IMR-90 (cell line): ENCODE measurements at regions not wholly inside any gene's neighbourhood (a gene's known extent, or its start where the extent isn't known, plus 50 kb on each side); places are given as distances from the start of the nearest gene placed in this dataset.
A peak's percentile ranks its signal among the peaks of the same experiment; 100 is the strongest.

Experiments used
- ATAC-seq: fragments of 200-7000 bp; cut with Tn5 transposase; 2 replicates; pipeline ENCODE4 v1.9.1; 2020; ENCODE audit warnings: low read depth, mild to moderate bottlenecking, moderate library complexity
- BruUV-seq: library from RNA; stranded (reverse); fragments of 400-500 nt; replicated peaks from 2 replicates; lab custom pipeline; 2021; lab: Mats Ljungman, UMichigan
- CTCF ChIA-PET: fragments of 300-600 bp; formaldehyde crosslinking; extraction: SDS; loops from one replicate; lab custom pipeline; 2021; ENCODE audit warnings: antibody characterized with exemption; lab: Yijun Ruan, JAX
- POLR2A ChIA-PET: fragments of 300-600 bp; sonication (Branson Sonifier 250); formaldehyde crosslinking; loops from one replicate; lab custom pipeline; 2022; ENCODE audit warnings: antibody characterized with exemption; ENCODE audit not compliant: unreplicated experiment; lab: Charles Lee
- DNase-seq: peaks from one replicate; pipeline ENCODE4 v3.0.0; 2013
- H2AFZ ChIP-seq: replicated peaks from 2 replicates; pipeline ENCODE3; 2013; ENCODE audit warnings: low read length, mild to moderate bottlenecking; ENCODE audit not compliant: poor library complexity
- H2AK5ac ChIP-seq: 2 replicates; pipeline ENCODE4 v1.6.1; 2013; ENCODE audit warnings: low read depth, low read length, inconsistent platforms
- H2AK9ac ChIP-seq: replicated peaks from 2 replicates; pipeline ENCODE3; 2013; ENCODE audit warnings: mild to moderate bottlenecking, low read depth, low read length, moderate library complexity; ENCODE audit not compliant: poor library complexity
- H2BK120ac ChIP-seq: 2 replicates; pipeline ENCODE4 v1.6.1; 2013; ENCODE audit warnings: low read depth, low read length, inconsistent platforms
- H2BK15ac ChIP-seq: 3 replicates; pipeline ENCODE4 v1.6.1; 2013; ENCODE audit warnings: low read depth, low read length, inconsistent platforms
- H2BK20ac ChIP-seq: 2 replicates; pipeline ENCODE4 v1.6.1; 2013; ENCODE audit warnings: low read depth, mild to moderate bottlenecking, inconsistent platforms, low read length, moderate library complexity
- H2BK5ac ChIP-seq: 2 replicates; pipeline ENCODE4 v1.6.1; 2013; ENCODE audit warnings: mild to moderate bottlenecking, low read depth, low read length, inconsistent platforms; ENCODE audit not compliant: poor library complexity, severe bottlenecking
- H3K14ac ChIP-seq: replicated peaks from 2 replicates; pipeline ENCODE4 v1.6.1; 2013; ENCODE audit warnings: low read depth, low read length, inconsistent platforms
- H3K18ac ChIP-seq: 2 replicates; pipeline ENCODE4 v1.6.1; 2013; ENCODE audit warnings: low read depth, low read length, control low read depth
- H3K23ac ChIP-seq: 2 replicates; pipeline ENCODE4 v1.6.1; 2013; ENCODE audit warnings: low read depth, low read length, inconsistent platforms
- H3K27ac ChIP-seq: 2 replicates; pipeline ENCODE4 v1.5.1; 2013; ENCODE audit warnings: mild to moderate bottlenecking, control low read depth, low read length; ENCODE audit not compliant: insufficient read depth
- H3K27me3 ChIP-seq: 2 replicates; pipeline ENCODE4 v1.6.1; 2013; ENCODE audit warnings: low read length; ENCODE audit not compliant: control insufficient read depth, insufficient read depth
- H3K36me3 ChIP-seq: 2 replicates; pipeline ENCODE4 v1.6.1; 2013; ENCODE audit warnings: low read length, mixed read lengths; ENCODE audit not compliant: control insufficient read depth, insufficient read depth
- H3K4ac ChIP-seq: 2 replicates; pipeline ENCODE4 v1.6.1; 2013; ENCODE audit warnings: low read depth, low read length, inconsistent platforms
- H3K4me1 ChIP-seq: 2 replicates; pipeline ENCODE4 v1.6.1; 2013; ENCODE audit warnings: low read length, mixed read lengths; ENCODE audit not compliant: control insufficient read depth, insufficient read depth
- H3K4me2 ChIP-seq: 2 replicates; pipeline ENCODE4 v1.6.1; 2013; ENCODE audit warnings: low read depth, mild to moderate bottlenecking, control low read depth, low read length, moderate library complexity
- H3K4me3 ChIP-seq: 2 replicates; pipeline ENCODE4 v1.5.1; 2013; ENCODE audit warnings: low read depth, mild to moderate bottlenecking, control low read depth, low read length, moderate library complexity; ENCODE audit not compliant: insufficient read depth
- H3K56ac ChIP-seq: 2 replicates; pipeline ENCODE4 v1.6.1; 2013; ENCODE audit warnings: low read length, inconsistent platforms; ENCODE audit not compliant: insufficient read depth; ENCODE audit errors: extremely low read depth
- H3K79me1 ChIP-seq, 2 experiments: 2 replicates each; pipeline ENCODE4 v1.6.1; 2013; ENCODE audit warnings: low read length in 2 of 2, inconsistent platforms in 1 of 2, low read depth in 1 of 2
- H3K9ac ChIP-seq: 2 replicates; pipeline ENCODE4 v1.6.1; 2013; ENCODE audit warnings: low read depth, low read length, control low read depth
- H3K9me1 ChIP-seq: 2 replicates; pipeline ENCODE4 v1.6.1; 2013; ENCODE audit warnings: low read length, inconsistent platforms; ENCODE audit not compliant: insufficient read depth
- H3K9me3 ChIP-seq: 2 replicates; pipeline ENCODE4 v1.6.1; 2013; ENCODE audit warnings: low read length; ENCODE audit not compliant: control insufficient read depth, insufficient read depth
- H4K20me1 ChIP-seq: 2 replicates; pipeline ENCODE4 v1.6.1; 2013; ENCODE audit warnings: low read length, inconsistent platforms; ENCODE audit not compliant: insufficient read depth
- H4K5ac ChIP-seq: 2 replicates; pipeline ENCODE4 v1.6.1; 2013; ENCODE audit warnings: mild to moderate bottlenecking, low read depth, low read length, control low read depth
- H4K8ac ChIP-seq, 2 experiments: 2 replicates each; pipeline ENCODE4 v1.6.1; 2013; ENCODE audit warnings: low read depth in 2 of 2, low read length in 2 of 2, control low read depth in 1 of 2, inconsistent platforms in 1 of 2
- H4K91ac ChIP-seq: 2 replicates; pipeline ENCODE4 v1.6.1; 2013; ENCODE audit warnings: low read depth, low read length, inconsistent platforms; ENCODE audit not compliant: insufficient read depth
- BHLHE40 ChIP-seq: fragments of 150-350 bp; IDR thresholded peaks from 2 replicates; pipeline ENCODE4 v1.6.1; 2016; ENCODE audit warnings: mild to moderate bottlenecking, low read depth, low read length
- CHD1 ChIP-seq: IDR thresholded peaks from 2 replicates; pipeline ENCODE4 v1.6.1; 2012; ENCODE audit warnings: low read depth, low read length, improper control_type of control experiment
- FOS ChIP-seq: fragments of 150-350 bp; IDR thresholded peaks from 2 replicates; pipeline ENCODE4 v1.6.1; 2016; ENCODE audit warnings: low read depth, low read length
- MAFK ChIP-seq: IDR thresholded peaks from 2 replicates; pipeline ENCODE4 v1.6.1; 2012; ENCODE audit warnings: low read depth, low read length, improper control_type of control experiment
- MAZ ChIP-seq: IDR thresholded peaks from 2 replicates; pipeline ENCODE4 v1.6.1; 2012; ENCODE audit warnings: low read depth, mild to moderate bottlenecking, low read length, improper control_type of control experiment, moderate library complexity, borderline replicate concordance
- NFE2L2 ChIP-seq: fragments of 150-350 bp; IDR thresholded peaks from 2 replicates; pipeline ENCODE4 v1.6.1; 2016; ENCODE audit warnings: low read depth, mild to moderate bottlenecking, low read length
- RAD21 ChIP-seq: IDR thresholded peaks from 2 replicates; pipeline ENCODE4 v1.6.1; 2012; ENCODE audit warnings: low read length, improper control_type of control experiment
- WGBS, 2 experiments: methylation state at CpG; one replicate each; pipeline versions ENCODE4 v1.1.5 to v1.1.7; 2013; ENCODE audit warnings: missing lambda C conversion rate in 2 of 2; ENCODE audit not compliant: insufficient read length in 1 of 2; ENCODE audit errors: extremely low coverage in 2 of 2; 5-methylcytosine and 5-hydroxymethylcytosine counted together
- dilution Hi-C: fragments of 300-500 bp; cut with HindIII; formaldehyde crosslinking; loops from one replicate; pipeline ENCODE4 v1.14.3; 2018; ENCODE audit warnings: low sequenced_read_pairs; ENCODE audit not compliant: unreplicated experiment
- in situ Hi-C: fragments of 300-500 bp; cut with MboI; formaldehyde crosslinking; loops from 3 replicates; pipeline ENCODE4 v1.14.3; 2019; ENCODE audit warnings: low sequenced_read_pairs, inconsistent platforms, mixed read lengths
- intact Hi-C: fragments of 100-400 bp; cut with micrococcal nuclease; formaldehyde crosslinking; loops from 2 replicates; pipeline ENCODE4 v1.10.0; 2022
- TF ChIP-seq, protein P1 (sequence below): conservative IDR thresholded peaks from 2 replicates; pipeline ENCODE4 v1.5.1; 2012; ENCODE audit warnings: mild to moderate bottlenecking, low read depth, low read length, improper control_type of control experiment

DNA sequence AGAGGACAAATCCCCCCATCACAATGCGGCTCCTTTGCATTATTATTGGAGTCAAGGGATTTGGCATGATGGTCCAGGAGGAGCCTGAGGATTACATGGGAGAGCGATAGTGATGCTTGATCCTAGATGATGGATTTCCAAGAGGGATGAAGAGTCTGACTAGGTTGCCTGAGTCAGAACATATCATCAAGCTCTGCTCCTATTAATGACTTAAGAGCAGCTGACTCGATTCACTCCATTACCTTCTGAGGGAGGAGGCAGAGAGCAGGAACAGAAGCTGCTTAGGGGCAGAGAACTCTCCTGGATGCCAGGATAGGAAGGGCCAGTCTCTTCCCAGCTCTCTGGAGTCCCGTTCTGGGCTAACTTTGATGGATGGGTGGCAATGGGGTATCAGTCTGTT is 54.0 kb upstream of the CISTR start:
- H4K20me1 ChIP-seq = no peaks in the 10 kb centered on the region
- H3K4me3 ChIP-seq = no peak overlapping the region
- H2AK9ac ChIP-seq = no peak overlapping the region
- no TSS peak for BruUV-seq
- in situ Hi-C loops = no loop called here
- intact Hi-C loops = no loop called here
- H3K27me3 ChIP-seq = peaks cover 36% of the 10 kb centered on the region
- WGBS, 2 experiments = no CpG with 5 or more reads among the region's 4 CpGs
- no peaks in the 10 kb centered on the region for H3K79me1 ChIP-seq
- H3K27ac ChIP-seq = no peak overlapping the region
- peak; percentile 55 for DNase-seq
- H3K9me1 ChIP-seq = 0 out of 2 replicates have a peak, but pooled peaks cover 4% of the 10 kb centered on the region
- no peak overlapping the region for H3K56ac ChIP-seq
- peaks cover 7% of the 10 kb centered on the region for H3K4me1 ChIP-seq
- 0 out of 4 replicates have a peak overlapping the region, but pooled peaks of 1 of the 2 experiments have one; percentile 2 for H4K8ac ChIP-seq
- H3K36me3 ChIP-seq = no peaks in the 10 kb centered on the region
- TF ChIP-seq MAFK (no peak), MAZ (no peak), NFE2L2 (no peak), RAD21 (no peak), FOS (no peak), CHD1 (no peak), BHLHE40 (no peak)
- TF ChIP-seq, protein P1, sequence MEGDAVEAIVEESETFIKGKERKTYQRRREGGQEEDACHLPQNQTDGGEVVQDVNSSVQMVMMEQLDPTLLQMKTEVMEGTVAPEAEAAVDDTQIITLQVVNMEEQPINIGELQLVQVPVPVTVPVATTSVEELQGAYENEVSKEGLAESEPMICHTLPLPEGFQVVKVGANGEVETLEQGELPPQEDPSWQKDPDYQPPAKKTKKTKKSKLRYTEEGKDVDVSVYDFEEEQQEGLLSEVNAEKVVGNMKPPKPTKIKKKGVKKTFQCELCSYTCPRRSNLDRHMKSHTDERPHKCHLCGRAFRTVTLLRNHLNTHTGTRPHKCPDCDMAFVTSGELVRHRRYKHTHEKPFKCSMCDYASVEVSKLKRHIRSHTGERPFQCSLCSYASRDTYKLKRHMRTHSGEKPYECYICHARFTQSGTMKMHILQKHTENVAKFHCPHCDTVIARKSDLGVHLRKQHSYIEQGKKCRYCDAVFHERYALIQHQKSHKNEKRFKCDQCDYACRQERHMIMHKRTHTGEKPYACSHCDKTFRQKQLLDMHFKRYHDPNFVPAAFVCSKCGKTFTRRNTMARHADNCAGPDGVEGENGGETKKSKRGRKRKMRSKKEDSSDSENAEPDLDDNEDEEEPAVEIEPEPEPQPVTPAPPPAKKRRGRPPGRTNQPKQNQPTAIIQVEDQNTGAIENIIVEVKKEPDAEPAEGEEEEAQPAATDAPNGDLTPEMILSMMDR = no peak
- dilution Hi-C loops = no loop called here
- H4K91ac ChIP-seq = no peak overlapping the region
- no peak overlapping the region for H2BK15ac ChIP-seq
- H2AK5ac ChIP-seq = no peak overlapping the region
- 0 out of 2 replicates have a peak overlapping the region, but pooled peaks have one; percentile 15 for H3K4ac ChIP-seq
- 0 out of 2 replicates have a peak overlapping the region, but pooled peaks have one; percentile 3 for H3K14ac ChIP-seq
- ChIA-PET CTCF (interaction anchor here (1.1 to 1.5 kb wide), 2 partner anchors 11 to 15 kb away, joined by 3 read pairs; no protein-coding TSS in a partner anchor), POLR2A (interaction anchor here (0.6 kb wide), 1 partner anchor 64 kb away, joined by 15 read pairs; no protein-coding TSS in a partner anchor)
- H3K4me2 ChIP-seq = no peak overlapping the region
- H2BK120ac ChIP-seq = peak overlapping the region; percentile 30
- peak overlapping the region; percentile 25; the same call in 1 of the 2 replicates for H3K18ac ChIP-seq
- H2AFZ ChIP-seq = peak overlapping the region; percentile 52
- no peak overlapping the region for H4K5ac ChIP-seq
- no peaks in the 10 kb centered on the region for H3K9me3 ChIP-seq
- H2BK5ac ChIP-seq = no peak overlapping the region
- H3K23ac ChIP-seq = no peak overlapping the region
- ATAC-seq = no peak
- H2BK20ac ChIP-seq = peak overlapping the region; percentile 46; the same call in 1 of the 2 replicates
- H3K9ac ChIP-seq = no peak overlapping the region
